Kidney capillary endothelial cell (primary cell): ENCODE measurements at regions not wholly inside any gene's neighbourhood (a gene's known extent, or its start where the extent isn't known, plus 50 kb on each side); places are given as distances from the start of the nearest gene placed in this dataset.
"Not testable (repeated sequence)": the region's sequence is repeated elsewhere in the genome, so short reads cannot be mapped to it uniquely, and the experiment has no call there.

Experiments
- DNase-seq: peaks from one replicate; pipeline ENCODE4 v3.0.0-alpha.2; 2018; ENCODE audit warnings: low spot score

GRCh38 chr13:62524498-62524897 is 1108.8 kb upstream of the PCDH20 start:
- no peak for DNase-seq

GRCh38 chr13:62524061-62524460 is 1108.4 kb upstream of the PCDH20 start:
- no peak for DNase-seq

- no peak for DNase-seq
These were observed 1096.8 kb upstream of the PCDH20 start for GRCh38 chr13:62512194-62513141.

GRCh38 chr13:62510906-62511655 is 1095.4 kb upstream of the PCDH20 start:
- no peak for DNase-seq

GRCh38 chr13:62502588-62502987 is 1086.9 kb upstream of the PCDH20 start:
- DNase-seq, result no peak

GRCh38 chr13:62489731-62490130 is 1074.1 kb upstream of the PCDH20 start:
- DNase-seq, result no peak

GRCh38 chr13:62483774-62484173 is 1068.1 kb upstream of the PCDH20 start:
- no peak for DNase-seq

- no peak for DNase-seq
These were observed 1066.7 kb upstream of the PCDH20 start for GRCh38 chr13:62482351-62482750.

GRCh38 chr13:62473944-62474237 is 1058.2 kb upstream of the PCDH20 start:
- DNase-seq, result no peak

- no peak for DNase-seq
These were observed 1057.7 kb upstream of the PCDH20 start for GRCh38 chr13:62473190-62473943.

- no peak for DNase-seq
These were observed 1038.1 kb upstream of the PCDH20 start for GRCh38 chr13:62453761-62454160.

- no peak for DNase-seq
These were observed 1035.1 kb upstream of the PCDH20 start for GRCh38 chr13:62450759-62451158.

- not testable (repeated sequence) for DNase-seq
These were observed 1032.2 kb upstream of the PCDH20 start for GRCh38 chr13:62447771-62448382.

- DNase-seq, result no peak
These were observed 1029.2 kb upstream of the PCDH20 start for GRCh38 chr13:62444805-62445204.

- DNase-seq, result no peak
These were observed 1018.4 kb upstream of the PCDH20 start for GRCh38 chr13:62434081-62434480.

GRCh38 chr13:62433660-62434059 is 1018.0 kb upstream of the PCDH20 start:
- DNase-seq, result no peak

- no peak for DNase-seq
These were observed 1017.3 kb upstream of the PCDH20 start for GRCh38 chr13:62432906-62433305.

- DNase-seq, result no peak
These were observed 1016.6 kb upstream of the PCDH20 start for GRCh38 chr13:62432295-62432694.

GRCh38 chr13:62431852-62432251 is 1016.2 kb upstream of the PCDH20 start:
- DNase-seq, result no peak

- no peak for DNase-seq
These were observed 1003.2 kb upstream of the PCDH20 start for GRCh38 chr13:62418872-62419271.

- DNase-seq, result no peak
These were observed 1002.7 kb upstream of the PCDH20 start for GRCh38 chr13:62418376-62418775.

- no peak for DNase-seq
These were observed 992.2 kb upstream of the PCDH20 start for GRCh38 chr13:62407871-62408270.
